ENCODE measurements at regions not wholly inside any gene's neighbourhood (a gene's known extent, or its start where the extent isn't known, plus 50 kb on each side); places are given as distances from the start of the nearest gene placed in this dataset.

GRCh38 chr6:150759483-150759882, 106.0 kb upstream of the MTHFD1L start:
- Histone ChIP-seq H3K4me1 (no peaks in the 10 kb centered on the region), H3K27ac (no peak overlapping the region), H3K27me3 (no peaks in the 10 kb centered on the region), H3K9me3 (no peaks in the 10 kb centered on the region), H3K36me3 (no peaks in the 10 kb centered on the region), H3K4me3 (no peak overlapping the region)
- no peak for TF ChIP-seq CTCF (IDR thresholded peaks at IDR 0.05)
- no peak for DNase-seq (ENCODE audit: low spot score)

- Histone ChIP-seq H3K36me3 (no peaks in the 10 kb centered on the region), H3K27me3 (no peaks in the 10 kb centered on the region), H3K4me3 (no peak overlapping the region), H3K4me1 (peaks cover 0 to 14% of the 10 kb centered on the region in 2 donors), H3K9me3 (no peaks in the 10 kb centered on the region), H3K27ac (no peak overlapping the region)
- no peak for DNase-seq (ENCODE audit: low spot score)
- no peak for TF ChIP-seq CTCF (IDR thresholded peaks at IDR 0.05)
Observed at GRCh38 chr6:150761771-150762170, 103.7 kb upstream of the MTHFD1L start.

- DNase-seq (ENCODE audit: low spot score): no peak
Observed at GRCh38 chr6:150764334-150765066, 101.0 kb upstream of the MTHFD1L start.

GRCh38 chr6:150765067-150765764, 100.3 kb upstream of the MTHFD1L start:
- no peak for DNase-seq (ENCODE audit: low spot score)
- H3K9me3 ChIP-seq: no peaks in the 10 kb centered on the region
- H3K4me3 ChIP-seq: no peak overlapping the region
- no peaks in the 10 kb centered on the region for H3K27me3 ChIP-seq
- TF ChIP-seq CTCF (IDR thresholded peaks at IDR 0.05): no peak
- H3K4me1 ChIP-seq: peaks cover 0 to 24% of the 10 kb centered on the region in 2 donors
- H3K36me3 ChIP-seq: no peaks in the 10 kb centered on the region
- no peak overlapping the region for H3K27ac ChIP-seq

More at GRCh38 chr6:150764334-150765066, 101.0 kb upstream of the MTHFD1L start:
- H3K9me3 ChIP-seq: no peaks in the 10 kb centered on the region
- TF ChIP-seq CTCF (IDR thresholded peaks at IDR 0.05): no peak
- H3K36me3 ChIP-seq: no peaks in the 10 kb centered on the region
- H3K27me3 ChIP-seq: no peaks in the 10 kb centered on the region
- H3K4me1 ChIP-seq: peaks cover 0 to 24% of the 10 kb centered on the region in 2 donors
- H3K4me3 ChIP-seq: no peak overlapping the region
- no peak overlapping the region for H3K27ac ChIP-seq

GRCh38 chr6:150766201-150766997, 99.1 kb upstream of the MTHFD1L start:
- no peak for TF ChIP-seq CTCF (IDR thresholded peaks at IDR 0.05)
- Histone ChIP-seq H3K4me1 (peaks cover 0 to 24% of the 10 kb centered on the region in 2 donors), H3K27ac (no peak overlapping the region), H3K9me3 (no peaks in the 10 kb centered on the region), H3K27me3 (no peaks in the 10 kb centered on the region), H3K36me3 (no peaks in the 10 kb centered on the region), H3K4me3 (no peak overlapping the region)
- no peak for DNase-seq (ENCODE audit: low spot score)

Measured in right atrium auricular region (tissue), 2 donors.